HG03460 (cell line): ENCODE measurements at regions not wholly inside any gene's neighbourhood (a gene's known extent, or its start where the extent isn't known, plus 50 kb on each side); places are given as distances from the start of the nearest gene placed in this dataset.

Experiments used
- ATAC-seq: cut with Tn5 transposase; IDR thresholded peaks from one replicate; pipeline ENCODE4 v1.9.1; 2021; ENCODE audit not compliant: unreplicated experiment

DNA sequence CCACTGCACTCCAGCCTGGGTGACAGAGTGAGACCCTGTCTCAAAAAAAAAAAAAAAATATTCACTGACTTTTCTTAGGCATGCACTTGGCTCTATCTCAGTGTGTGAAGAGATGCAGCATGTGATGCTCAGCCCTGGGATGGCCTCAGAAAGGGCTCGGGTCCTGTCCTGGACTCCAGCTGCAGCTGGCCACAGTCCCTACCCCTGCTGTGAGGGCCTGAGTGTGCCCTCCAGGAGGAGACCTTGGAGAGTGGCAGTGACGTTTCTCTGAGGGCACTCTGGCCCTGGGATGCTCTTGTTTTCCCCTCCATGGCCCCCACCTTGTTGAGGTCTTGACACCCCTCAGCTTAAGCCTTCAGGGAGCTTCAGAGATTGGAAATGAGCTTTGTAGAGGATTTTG lies 81.9 kb upstream of the POU3F1 start:
- ATAC-seq: no peak

DNA sequence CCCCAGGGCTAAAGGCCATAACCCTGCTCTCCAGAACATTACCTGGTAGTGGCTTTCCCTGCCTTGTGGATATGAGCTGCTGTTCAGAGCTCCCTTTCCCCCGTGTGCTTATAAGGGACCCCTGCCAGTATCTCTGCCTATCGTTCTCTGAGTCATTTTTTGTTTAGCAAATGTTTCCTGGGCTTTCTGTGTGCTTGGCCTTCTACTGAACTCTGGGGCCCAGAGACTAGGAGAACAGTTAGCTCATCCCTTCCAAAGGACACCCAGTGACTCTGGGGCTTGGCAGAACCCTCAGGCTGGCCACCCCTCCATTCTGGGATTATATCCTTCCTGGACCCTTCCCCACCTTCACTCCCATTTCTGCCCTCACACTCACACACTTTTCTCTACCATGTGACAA lies 80.8 kb upstream of the POU3F1 start:
- no peak for ATAC-seq

DNA sequence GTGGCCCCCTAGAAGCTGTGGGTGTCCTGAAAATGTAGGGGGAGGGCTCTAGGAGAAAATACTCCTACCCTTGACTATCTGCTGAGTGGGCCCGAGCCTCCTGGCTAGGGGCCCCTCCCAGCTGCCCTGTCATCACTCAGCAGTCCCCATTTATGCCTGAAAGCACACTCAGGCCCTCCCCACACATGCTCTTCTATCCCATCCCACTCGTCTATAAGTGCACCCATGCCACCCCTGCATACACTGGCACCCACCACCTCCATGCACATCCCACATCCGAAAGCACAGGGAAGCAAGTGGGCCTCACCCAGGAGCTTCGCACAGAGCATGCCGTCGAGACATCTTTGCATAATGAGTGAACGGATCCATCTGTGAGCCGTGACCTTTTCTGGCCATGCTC lies 80.4 kb upstream of the POU3F1 start:
- ATAC-seq: no peak

DNA sequence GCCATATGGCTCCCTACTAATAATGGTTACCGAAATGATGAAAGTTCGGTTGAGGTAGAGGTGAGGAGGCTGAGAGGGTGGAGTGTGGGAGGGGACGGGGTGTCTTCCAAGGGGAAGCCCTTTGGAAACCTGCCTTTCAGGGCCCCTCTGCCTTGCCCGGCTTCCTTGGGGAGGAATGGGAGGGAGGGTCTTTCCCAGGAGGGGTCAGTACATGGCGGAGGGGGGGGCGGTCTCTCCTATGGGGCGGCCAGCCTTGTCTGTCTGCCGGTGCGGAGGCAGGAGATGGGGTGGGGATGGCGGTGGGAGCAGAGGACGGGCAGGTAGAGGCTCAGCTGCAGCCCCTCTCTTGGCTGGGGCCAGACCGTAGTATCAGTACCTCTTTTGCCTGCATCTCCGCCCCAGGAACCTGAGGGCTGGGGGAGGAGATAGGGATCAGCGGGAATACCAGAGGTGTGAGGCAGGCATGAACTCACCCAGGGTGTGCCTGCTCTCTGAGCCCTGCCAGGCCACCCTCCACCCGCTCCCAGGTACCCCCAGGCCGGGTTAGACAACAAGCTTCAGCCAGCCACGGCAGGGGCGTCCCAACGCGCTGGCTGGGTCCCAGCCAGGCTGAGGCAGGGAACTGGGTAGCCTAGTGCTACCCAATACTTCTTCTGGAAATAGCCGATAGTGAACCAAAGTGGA lies 79.4 kb upstream of the POU3F1 start:
- no peak for ATAC-seq

DNA sequence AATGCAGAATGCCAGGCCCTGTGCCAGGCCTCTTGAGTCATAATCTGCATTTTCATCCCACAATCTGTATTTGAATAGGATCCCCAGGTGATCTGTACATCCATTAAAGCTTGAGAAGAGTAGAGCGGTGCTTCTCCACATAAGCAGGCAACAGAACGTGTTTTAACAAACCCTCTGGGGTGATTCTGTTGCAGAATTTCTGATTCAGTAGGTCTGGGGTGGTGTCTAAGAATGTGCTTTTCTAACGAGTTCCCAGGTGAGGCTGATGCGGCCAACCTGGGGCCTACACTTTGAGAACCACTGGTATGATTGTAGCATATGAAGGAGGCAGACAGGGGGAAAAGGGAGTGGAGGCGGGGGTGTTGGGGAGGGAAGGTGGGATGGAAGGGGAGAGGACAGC lies 78.4 kb upstream of the POU3F1 start:
- ATAC-seq: no peak

DNA sequence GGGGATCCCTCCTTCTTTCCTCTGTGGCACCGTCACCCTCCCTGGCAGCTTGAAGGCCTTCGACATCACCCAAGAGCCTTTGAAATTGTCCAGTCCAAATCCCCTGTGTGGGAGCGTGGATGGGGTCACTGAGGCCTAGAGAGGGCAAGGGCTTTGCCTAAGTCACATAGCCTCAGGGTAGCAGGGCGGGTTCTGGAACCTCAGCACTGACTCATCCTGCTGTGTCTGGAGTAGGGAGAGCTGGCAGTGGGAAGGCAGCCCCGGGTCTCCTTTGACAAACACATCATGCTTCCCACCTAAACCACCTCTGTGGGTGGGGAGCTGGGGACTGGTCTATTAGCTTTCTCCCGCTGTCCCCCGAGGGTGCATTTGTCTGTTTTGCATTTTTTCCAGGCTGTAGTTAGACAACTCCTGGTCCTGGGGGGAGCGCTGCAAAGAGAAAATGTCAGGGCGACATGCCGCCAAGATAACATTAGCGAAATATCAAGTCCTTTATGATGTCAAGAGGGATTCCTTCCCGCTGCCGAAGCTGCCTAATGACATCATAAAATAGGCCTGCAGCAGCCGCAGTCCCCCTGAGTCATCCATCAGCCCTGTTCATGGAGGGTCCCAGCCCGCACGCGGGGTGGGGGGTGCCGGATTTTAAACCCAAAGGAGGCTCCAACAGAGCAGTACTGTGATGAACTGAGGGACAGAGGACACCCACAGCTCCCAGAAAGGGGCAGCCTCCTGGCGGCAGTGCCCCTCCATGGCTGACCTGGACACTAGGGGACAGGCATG lies 77.0 kb upstream of the POU3F1 start:
- ATAC-seq: no peak

DNA sequence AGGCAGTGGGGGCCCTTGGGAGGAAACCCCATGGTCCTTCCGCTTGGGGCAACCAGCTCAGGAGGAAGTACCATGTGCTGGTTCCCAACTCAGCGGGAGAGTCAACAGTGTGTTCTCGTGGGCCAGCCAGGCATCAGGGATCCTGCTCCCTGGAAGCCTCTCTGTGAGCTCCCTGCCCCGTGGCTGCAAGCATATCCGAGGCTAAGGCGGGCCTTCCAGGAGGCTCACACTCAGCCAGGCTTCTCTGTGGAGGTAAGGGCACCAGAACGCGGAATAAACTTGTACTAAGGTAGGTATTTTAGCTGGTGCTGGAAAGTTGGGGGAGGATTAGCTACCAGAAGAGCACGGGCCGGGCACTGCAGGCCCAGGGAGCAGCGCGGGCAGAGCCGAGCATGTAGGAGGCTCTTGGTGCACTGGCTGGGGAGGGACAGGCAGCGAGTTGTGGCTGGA lies 74.7 kb upstream of the POU3F1 start:
- ATAC-seq: no peak

DNA sequence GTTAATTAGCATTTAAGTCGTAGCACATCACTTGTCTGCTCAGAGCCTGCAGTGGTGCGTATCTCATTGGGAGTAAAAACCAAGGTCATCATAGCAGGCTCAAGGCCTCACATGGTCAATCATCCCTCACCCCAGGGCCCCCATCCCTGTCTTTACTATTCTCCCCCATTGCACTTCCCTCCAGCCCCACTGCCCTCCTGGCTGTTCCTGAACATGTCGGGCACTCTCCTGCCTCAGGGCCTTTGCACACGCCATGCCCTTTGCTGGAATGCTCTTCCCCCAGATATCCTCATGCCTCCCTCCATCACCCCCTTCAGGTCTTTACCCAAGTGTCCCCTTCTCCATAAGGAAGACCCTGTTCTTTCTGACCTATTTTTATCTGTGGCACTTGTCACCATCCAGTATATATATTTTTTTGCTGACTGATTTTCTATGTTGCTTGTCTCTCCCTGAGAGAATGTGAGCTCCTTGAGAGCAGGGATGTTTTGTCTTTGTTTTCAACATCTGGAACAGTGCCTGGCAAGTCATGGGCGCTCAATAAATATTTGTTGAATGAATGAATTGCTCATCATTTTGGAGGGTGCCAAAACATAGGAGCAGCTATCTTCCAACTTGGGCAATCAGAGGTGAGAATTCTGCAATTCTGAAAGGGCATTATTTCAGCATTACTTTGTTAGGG lies 74.1 kb upstream of the POU3F1 start:
- ATAC-seq: no peak

DNA sequence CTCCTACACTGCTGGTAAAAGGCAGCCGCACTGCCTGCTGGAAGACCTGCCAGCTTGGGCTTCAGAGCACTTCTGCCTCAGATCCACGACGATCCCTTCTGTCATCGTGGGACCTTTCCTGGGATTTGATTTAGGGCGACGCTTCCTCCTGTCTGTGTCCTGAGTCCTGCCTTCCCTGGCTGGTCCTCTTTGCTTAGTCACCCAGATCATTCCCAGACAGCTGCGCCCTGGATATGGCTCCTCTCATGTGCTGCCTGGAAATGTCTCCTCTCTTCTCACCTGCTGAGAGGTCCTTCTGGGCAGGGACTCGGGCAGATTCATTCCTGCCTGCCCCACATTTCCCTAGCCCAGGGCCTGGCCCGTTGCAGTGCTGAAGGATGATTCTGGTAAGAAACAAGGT lies 72.4 kb upstream of the POU3F1 start:
- no peak for ATAC-seq

DNA sequence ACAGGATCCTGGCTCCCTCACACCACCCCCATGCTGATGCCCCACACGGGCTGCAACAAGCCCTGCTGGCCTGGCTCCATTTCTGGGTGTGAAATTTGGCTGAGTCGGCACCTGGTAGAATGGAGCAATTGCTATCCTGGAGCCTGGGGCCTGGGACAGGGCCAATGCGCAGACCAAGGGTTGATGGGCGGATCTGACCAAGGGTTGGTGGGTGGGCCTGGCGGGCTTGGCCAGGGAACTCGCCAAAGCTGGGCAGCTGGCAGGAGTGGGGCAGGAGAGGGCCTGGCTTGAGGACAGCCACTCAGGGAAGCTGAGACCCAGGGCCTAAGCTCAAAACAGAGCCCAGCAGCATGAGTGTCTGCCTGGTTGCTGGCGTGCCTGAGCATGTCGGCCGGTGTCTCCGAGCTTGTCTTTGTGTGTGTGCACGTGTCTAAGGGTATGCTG lies 70.9 kb upstream of the POU3F1 start:
- ATAC-seq: no peak

DNA sequence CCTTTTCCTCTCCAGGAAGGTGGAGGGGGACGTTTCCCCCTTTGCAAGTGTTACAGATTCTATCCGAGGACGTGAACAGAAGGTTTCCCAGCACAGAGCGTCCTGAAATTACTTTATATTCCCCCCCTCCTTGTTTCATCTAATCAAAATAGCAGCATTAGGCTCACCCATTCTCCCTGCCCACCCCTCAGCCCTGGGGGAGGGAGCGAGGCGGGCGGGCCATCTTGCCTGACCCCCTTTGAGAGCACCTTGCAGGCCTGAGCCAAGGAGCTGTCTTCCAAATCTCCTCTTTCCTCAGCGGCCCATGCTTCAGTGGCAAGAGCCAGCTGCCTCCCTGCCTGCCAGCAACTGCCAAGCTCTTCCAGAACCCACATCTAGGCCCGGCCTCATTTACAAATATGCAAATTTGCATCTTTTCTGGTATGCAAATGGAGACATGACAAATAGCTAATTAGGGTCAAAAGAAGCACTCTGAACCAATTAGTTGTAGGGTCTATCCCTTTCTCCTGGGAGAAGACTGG lies 69.1 kb upstream of the POU3F1 start:
- no peak for ATAC-seq

DNA sequence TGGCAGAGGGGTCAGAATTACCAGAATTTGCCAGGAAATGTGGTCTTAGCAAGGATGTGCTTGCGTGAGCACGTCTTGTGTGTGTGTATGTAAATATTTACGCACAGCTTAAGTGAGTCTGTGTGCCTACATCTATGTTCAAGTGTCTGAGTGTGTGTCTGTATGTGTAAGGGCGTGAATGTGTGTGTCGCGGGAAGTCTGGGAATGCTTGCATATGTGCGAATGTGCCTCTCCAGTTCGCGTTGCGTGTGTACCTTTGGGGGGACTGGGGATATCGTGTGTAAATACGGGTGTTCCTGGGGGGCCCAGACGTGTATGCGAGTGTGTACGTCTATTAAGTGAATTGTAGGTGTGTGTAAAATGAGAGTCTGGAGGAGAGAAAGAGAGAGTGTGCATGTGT lies 68.6 kb upstream of the POU3F1 start:
- ATAC-seq: no peak

DNA sequence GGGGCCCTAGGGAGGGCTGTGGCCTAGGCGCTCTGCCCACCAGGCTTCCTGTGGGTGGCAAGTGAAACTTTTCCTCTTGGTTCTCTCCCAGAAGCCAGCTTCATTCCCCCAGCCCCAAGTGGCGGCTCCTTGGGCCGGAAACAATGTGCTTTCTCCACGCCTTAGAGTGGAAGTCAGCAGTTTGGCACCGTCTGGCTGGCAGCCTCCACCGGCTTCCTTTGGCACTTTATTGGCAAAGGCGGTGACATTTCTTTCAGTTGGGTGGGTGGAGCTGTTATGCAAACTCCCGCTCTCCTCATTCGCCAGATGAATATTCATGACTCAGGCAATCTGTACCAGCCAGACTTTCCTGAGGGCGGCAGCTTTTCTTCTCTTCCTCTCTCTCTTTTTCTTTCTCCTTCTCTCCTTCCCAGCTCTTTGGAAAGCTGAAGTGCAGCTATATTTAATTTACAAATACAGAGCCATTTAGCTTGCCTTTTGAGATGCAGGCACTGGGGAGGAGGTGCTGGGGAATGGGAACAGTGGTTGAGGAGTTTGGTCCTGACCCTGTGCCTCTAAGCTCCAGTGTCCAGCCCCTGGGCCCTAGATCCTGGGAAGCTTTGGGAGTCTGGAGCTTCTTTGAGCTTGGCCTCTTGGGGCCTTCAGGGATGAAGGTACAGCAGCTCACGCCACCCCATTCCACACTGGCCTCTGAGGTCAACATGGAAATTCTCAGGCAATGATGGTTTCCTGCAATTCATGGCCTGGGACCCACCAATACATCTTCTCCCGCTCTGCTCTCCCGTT lies 67.8 kb upstream of the POU3F1 start:
- no peak for ATAC-seq

DNA sequence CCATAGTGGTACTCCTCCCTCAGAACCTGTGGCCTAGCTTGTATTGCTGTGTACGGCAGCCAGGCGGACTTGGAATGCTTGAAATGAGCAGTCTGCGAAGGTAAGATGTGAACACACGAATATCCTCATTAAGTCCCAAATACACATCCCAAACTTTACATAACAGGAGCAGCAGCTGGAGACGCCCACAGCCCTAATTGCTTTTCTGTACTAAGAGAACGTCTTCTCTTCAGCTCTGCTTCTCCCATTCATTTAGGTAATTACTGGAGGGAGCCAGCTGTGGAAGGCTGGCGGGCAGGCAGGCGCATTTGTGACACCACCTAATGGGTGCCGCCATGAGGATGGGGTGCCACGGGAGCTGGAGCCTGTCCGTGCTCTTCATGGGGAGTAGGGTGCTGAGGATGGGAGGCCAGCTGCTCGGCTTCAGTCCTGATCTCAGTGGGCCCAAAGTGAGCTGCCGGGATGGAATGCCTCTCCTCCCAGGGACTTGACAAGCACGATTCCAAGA lies 66.6 kb upstream of the POU3F1 start:
- no peak for ATAC-seq

DNA sequence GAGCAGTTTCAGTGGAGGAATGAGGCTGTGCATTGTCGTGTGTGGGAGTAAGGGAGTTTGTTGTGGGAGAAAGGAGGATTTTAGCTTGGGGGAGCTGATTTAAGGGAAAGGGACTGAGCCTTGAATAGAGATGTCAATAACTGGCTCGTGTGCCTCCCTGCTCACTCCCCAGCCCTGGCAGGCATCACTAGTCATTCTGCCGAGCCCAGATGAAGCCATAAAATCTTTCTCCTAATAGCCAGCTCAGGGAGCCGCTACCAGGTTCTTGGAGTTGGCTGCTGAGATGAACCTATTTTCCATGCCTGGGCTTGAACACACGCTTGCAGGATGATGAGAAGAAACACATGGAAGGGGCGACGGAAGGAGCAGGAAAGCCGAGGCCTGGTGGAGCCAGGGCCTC lies 65.0 kb upstream of the POU3F1 start:
- ATAC-seq: no peak

DNA sequence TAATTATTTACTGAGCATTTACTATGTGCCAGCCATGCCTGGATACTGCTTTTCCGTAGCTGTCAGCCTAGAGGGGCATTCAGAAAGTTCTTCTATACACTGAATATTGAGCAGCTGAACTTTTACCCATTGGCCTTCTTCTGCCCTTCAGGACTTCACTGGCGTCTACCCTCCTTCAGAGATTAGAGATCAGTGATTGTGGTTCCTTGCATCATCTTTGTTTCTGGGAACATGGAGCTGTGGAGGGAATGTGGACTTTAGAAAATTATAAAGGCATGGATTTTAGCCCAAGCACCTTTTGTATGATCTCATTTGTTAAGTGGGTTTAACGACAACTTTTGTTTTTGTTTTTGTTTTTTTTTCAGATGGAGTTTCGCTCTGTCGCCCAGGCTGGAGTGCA lies 58.7 kb upstream of the POU3F1 start:
- no peak for ATAC-seq

DNA sequence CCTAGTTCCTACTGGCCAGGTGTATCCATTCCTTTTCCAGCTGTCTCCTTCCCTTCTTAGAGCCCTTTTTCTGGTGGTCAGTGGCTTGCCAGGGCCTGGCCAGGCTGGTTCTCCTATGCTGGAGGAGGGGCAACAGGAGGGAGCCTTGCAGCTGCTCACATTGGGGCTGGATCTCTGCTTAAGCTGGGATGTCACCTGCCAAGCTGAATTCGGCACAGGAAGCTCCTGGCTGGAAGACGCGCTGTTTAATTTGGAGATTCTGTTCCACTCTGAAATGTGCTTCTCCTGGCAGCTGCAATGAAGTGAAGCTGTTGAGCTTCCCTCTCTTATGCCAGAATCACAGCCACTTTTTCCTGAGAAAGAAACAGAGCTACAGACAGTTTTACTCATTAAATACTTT lies 56.0 kb upstream of the POU3F1 start:
- ATAC-seq: no peak

DNA sequence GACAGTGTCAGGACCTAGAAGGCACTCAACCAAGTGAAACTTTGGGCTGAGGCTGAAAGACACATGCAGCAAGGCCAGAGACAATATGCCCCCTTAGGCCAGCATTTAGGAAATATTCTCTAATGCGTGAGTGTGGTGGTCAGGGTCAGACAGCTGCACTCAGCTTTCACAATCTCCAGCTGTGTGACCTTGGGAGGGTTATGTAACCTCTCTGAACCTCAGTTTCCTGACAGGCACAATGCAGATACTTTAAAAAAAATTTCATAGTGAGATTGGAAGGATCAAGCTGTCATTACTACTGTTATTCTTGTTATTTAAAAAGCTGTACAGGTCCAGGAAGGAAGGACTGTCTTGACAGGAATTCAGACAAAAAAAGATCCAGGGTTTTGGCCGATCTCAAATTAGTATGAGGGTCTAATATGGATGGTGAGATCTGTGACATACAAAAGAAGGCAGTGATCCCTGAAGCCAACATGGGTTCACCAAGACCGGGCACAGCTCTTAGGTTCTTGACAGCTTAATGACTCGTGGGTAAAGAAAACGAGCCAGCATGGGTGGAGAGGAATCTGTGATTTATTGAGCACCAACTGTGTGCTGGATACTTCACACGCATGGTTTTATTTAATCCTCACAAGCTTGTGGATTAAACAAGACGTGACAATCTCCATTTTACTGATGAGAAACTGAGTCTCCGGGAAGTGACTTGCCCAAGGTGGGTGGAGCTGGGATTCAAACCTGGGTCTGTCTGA lies 54.6 kb upstream of the POU3F1 start:
- no peak for ATAC-seq

DNA sequence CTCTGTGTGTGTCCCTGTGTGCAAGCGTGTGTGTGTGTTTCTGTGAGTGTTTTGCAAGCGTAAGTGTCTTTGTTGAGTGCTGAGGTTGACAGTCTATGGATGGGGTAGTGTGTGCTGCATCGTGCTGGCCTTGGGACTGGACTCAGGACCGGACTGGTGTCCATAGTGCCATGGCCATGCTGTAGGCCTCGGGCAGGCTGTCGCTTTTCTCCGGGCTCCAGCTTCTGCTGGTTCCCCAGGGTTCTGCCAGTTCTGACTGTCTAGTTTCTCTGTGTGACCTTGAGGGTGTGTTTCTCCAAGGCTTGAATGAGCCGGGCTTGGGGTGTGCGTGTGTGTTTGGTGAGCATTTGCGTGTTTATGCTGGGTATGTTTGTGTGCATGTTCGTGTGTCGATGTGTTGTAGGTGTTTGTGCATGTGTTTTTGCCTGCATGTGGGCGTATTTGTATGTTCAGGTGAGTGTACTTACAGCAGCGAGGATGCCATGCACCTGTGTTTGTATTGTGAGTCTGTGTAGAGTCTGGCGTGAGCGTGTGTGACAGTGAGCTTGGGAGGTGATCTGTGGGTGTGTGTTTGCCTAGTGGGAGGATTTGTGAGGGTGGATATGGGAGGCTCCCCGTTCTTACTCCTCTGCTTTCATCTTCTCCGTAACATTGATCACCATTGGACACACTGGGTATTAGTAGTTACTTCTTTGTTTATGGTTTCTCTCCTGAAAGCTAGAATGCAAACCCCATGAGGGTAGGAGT lies 51.7 kb upstream of the POU3F1 start:
- no peak for ATAC-seq
